MM.1S (cell line): ENCODE measurements at regions not wholly inside any gene's neighbourhood (a gene's known extent, or its start where the extent isn't known, plus 50 kb on each side); places are given as distances from the start of the nearest gene placed in this dataset.

Source experiments
- DNase-seq: peaks from one replicate; pipeline ENCODE4 v3.0.0-alpha.2; 2015
- H2AFZ ChIP-seq: fragments of 300-600 bp; sonication (generic); 2 replicates; pipeline ENCODE4 v1.6.0; 2016; ENCODE audit warnings: antibody characterized with exemption, low read length
- H3F3A ChIP-seq: fragments of 300-600 bp; sonication (generic); 2 replicates; pipeline ENCODE4 v1.6.1; 2016; ENCODE audit warnings: mild to moderate bottlenecking, antibody characterized with exemption, low read length, moderate library complexity, mixed read lengths; ENCODE audit not compliant: insufficient read depth
- H3K27ac ChIP-seq: fragments of 300-600 bp; sonication (generic); 2 replicates; pipeline ENCODE4 v1.5.1; 2016; ENCODE audit warnings: mild to moderate bottlenecking, low read length
- H3K27me3 ChIP-seq: fragments of 300-600 bp; sonication (generic); replicated peaks from 2 replicates; pipeline ENCODE4 v1.6.0; 2016; ENCODE audit warnings: low read length; ENCODE audit not compliant: insufficient read depth
- H3K36me3 ChIP-seq: fragments of 300-600 bp; sonication (generic); replicated peaks from 2 replicates; pipeline ENCODE4 v1.6.1; 2016; ENCODE audit warnings: mild to moderate bottlenecking, low read length, mixed read lengths; ENCODE audit not compliant: insufficient read depth
- H3K4me1 ChIP-seq: fragments of 300-600 bp; sonication (generic); 2 replicates; pipeline ENCODE4 v1.6.1; 2016; ENCODE audit warnings: low read length, mixed read lengths
- H3K4me2 ChIP-seq: fragments of 300-600 bp; sonication (generic); 2 replicates; pipeline ENCODE4 v1.6.0; 2016; ENCODE audit warnings: low read depth, low read length
- H3K4me3 ChIP-seq: fragments of 300-600 bp; sonication (generic); 2 replicates; pipeline ENCODE4 v1.5.1; 2016; ENCODE audit warnings: low read length, mixed read lengths
- H3K79me2 ChIP-seq: fragments of 300-600 bp; sonication (generic); 2 replicates; pipeline ENCODE4 v1.6.1; 2016; ENCODE audit warnings: mixed run types, low read length, mixed read lengths
- H3K9ac ChIP-seq: fragments of 300-600 bp; sonication (generic); 2 replicates; pipeline ENCODE4 v1.6.1; 2016; ENCODE audit warnings: low read length, mixed read lengths
- H3K9me2 ChIP-seq: fragments of 300-600 bp; sonication (generic); replicated peaks from 2 replicates; pipeline ENCODE4 v1.6.1; 2016; ENCODE audit warnings: mild to moderate bottlenecking, low read length, mixed read lengths; ENCODE audit not compliant: insufficient read depth
- H3K9me3 ChIP-seq: fragments of 300-600 bp; sonication (generic); replicated peaks from 2 replicates; pipeline ENCODE4 v1.6.1; 2016; ENCODE audit warnings: mild to moderate bottlenecking, low read length, mixed read lengths; ENCODE audit not compliant: insufficient read depth
- H4K20me1 ChIP-seq: fragments of 300-600 bp; sonication (generic); 2 replicates; pipeline ENCODE4 v1.6.1; 2016; ENCODE audit warnings: mild to moderate bottlenecking, low read length, moderate library complexity, mixed read lengths; ENCODE audit not compliant: insufficient read depth
- CTCF ChIP-seq: fragments of 300-600 bp; sonication (generic); IDR thresholded peaks from 2 replicates; pipeline ENCODE4 v1.5.1; 2016; ENCODE audit warnings: antibody characterized with exemption, low read length, mixed read lengths
- EZH2 ChIP-seq: fragments of 300-600 bp; sonication (generic); optimal IDR thresholded peaks from 2 replicates; pipeline ENCODE3; 2017; ENCODE audit warnings: low read depth, mild to moderate bottlenecking, antibody characterized with exemption, low read length, mixed read lengths
- EZH2phosphoT487 ChIP-seq: fragments of 300-600 bp; sonication (generic); IDR thresholded peaks from 2 replicates; pipeline ENCODE4 v1.6.1; 2018; ENCODE audit warnings: antibody characterized with exemption, low read length

- Histone ChIP-seq H4K20me1 (no peaks in the 10 kb centered on the region), H3K4me1 (peaks cover 31% of the 10 kb centered on the region), H3K36me3 (no peaks in the 10 kb centered on the region), H3K9me3 (no peaks in the 10 kb centered on the region), H3F3A (peaks cover 7% of the 10 kb centered on the region; the same call in 1 of the 2 replicates), H3K27ac (no peak overlapping the region), H3K4me3 (no peak overlapping the region), H3K9me2 (no peaks in the 10 kb centered on the region), H3K9ac (no peak overlapping the region), H3K27me3 (no peaks in the 10 kb centered on the region), H3K79me2 (no peaks in the 10 kb centered on the region), H2AFZ (no peak overlapping the region), H3K4me2 (no peak overlapping the region)
- no peak for TF ChIP-seq EZH2phosphoT487
- no peak for TF ChIP-seq CTCF
- TF ChIP-seq EZH2, result no peak
- DNase-seq, result no peak
Observed at GRCh38 chr13:40205771-40206240, 460.6 kb downstream of the FOXO1 start.

GRCh38 chr13:40206241-40207000 lies 460.0 kb downstream of the FOXO1 start:
- H3K4me3 ChIP-seq, result no peak overlapping the region
- H2AFZ ChIP-seq, result no peak overlapping the region; the same call in 1 of the 2 replicates
- H3K9ac ChIP-seq, result no peak overlapping the region
- no peaks in the 10 kb centered on the region for H3K79me2 ChIP-seq
- DNase-seq, result no peak
- peaks cover 31% of the 10 kb centered on the region for H3K4me1 ChIP-seq
- H3K9me2 ChIP-seq, result no peaks in the 10 kb centered on the region
- no peak overlapping the region for H3K4me2 ChIP-seq
- peaks cover 7% of the 10 kb centered on the region; the same call in 1 of the 2 replicates for H3F3A ChIP-seq
- H3K27ac ChIP-seq, result no peak overlapping the region
- TF ChIP-seq EZH2phosphoT487, result no peak
- no peak for TF ChIP-seq CTCF
- no peak for TF ChIP-seq EZH2
- H3K9me3 ChIP-seq, result no peaks in the 10 kb centered on the region
- no peaks in the 10 kb centered on the region for H3K36me3 ChIP-seq
- no peaks in the 10 kb centered on the region for H4K20me1 ChIP-seq
- no peaks in the 10 kb centered on the region for H3K27me3 ChIP-seq

GRCh38 chr13:40207001-40207478 lies 459.4 kb downstream of the FOXO1 start:
- H3K9ac ChIP-seq, result no peak overlapping the region
- H3K4me1 ChIP-seq, result peaks cover 31% of the 10 kb centered on the region
- no peak for DNase-seq
- peaks cover 7% of the 10 kb centered on the region; the same call in 1 of the 2 replicates for H3F3A ChIP-seq
- H3K36me3 ChIP-seq, result no peaks in the 10 kb centered on the region
- H3K27me3 ChIP-seq, result no peaks in the 10 kb centered on the region
- H3K9me2 ChIP-seq, result no peaks in the 10 kb centered on the region
- H3K4me2 ChIP-seq, result no peak overlapping the region
- H3K27ac ChIP-seq, result no peak overlapping the region
- no peaks in the 10 kb centered on the region for H4K20me1 ChIP-seq
- no peak overlapping the region for H3K4me3 ChIP-seq
- H3K79me2 ChIP-seq, result no peaks in the 10 kb centered on the region
- H3K9me3 ChIP-seq, result no peaks in the 10 kb centered on the region
- TF ChIP-seq CTCF, result no peak
- TF ChIP-seq EZH2, result no peak
- no peak for TF ChIP-seq EZH2phosphoT487
- no peak overlapping the region; the same call in 1 of the 2 replicates for H2AFZ ChIP-seq
